ENCODE measurements at regions not wholly inside any gene's neighbourhood (a gene's known extent, or its start where the extent isn't known, plus 50 kb on each side); places are given as distances from the start of the nearest gene placed in this dataset.

GRCh38 chr10:106457522-106457921 lies 707.0 kb downstream of the SORCS1 start:
- DNase-seq, result no peak

GRCh38 chr10:106454233-106454632 lies 710.3 kb downstream of the SORCS1 start:
- DNase-seq, result no peak

- DNase-seq, result no peak
Observed at GRCh38 chr10:106450966-106451365, 713.5 kb downstream of the SORCS1 start.

GRCh38 chr10:106446920-106447319 lies 717.6 kb downstream of the SORCS1 start:
- DNase-seq, result no peak

GRCh38 chr10:106442223-106442622 lies 722.3 kb downstream of the SORCS1 start:
- no peak for DNase-seq

- DNase-seq, result no peak
Observed at GRCh38 chr10:106440767-106441166, 723.7 kb downstream of the SORCS1 start.

- DNase-seq, result no peak
Observed at GRCh38 chr10:106440355-106440754, 724.2 kb downstream of the SORCS1 start.

GRCh38 chr10:106439366-106439765 lies 725.1 kb downstream of the SORCS1 start:
- no peak for DNase-seq

- DNase-seq, result no peak
Observed at GRCh38 chr10:106438386-106438785, 726.1 kb downstream of the SORCS1 start.

- DNase-seq, result no peak
Observed at GRCh38 chr10:106436123-106436715, 728.3 kb downstream of the SORCS1 start.

GRCh38 chr10:106435081-106435480 lies 729.4 kb downstream of the SORCS1 start:
- no peak for DNase-seq

GRCh38 chr10:106424981-106425380 lies 739.5 kb downstream of the SORCS1 start:
- DNase-seq, result no peak

GRCh38 chr10:106424054-106424453 lies 740.5 kb downstream of the SORCS1 start:
- DNase-seq, result no peak

GRCh38 chr10:106410331-106410730 lies 754.2 kb downstream of the SORCS1 start:
- DNase-seq, result no peak

- no peak for DNase-seq
Observed at GRCh38 chr10:106405141-106405540, 759.4 kb downstream of the SORCS1 start.

GRCh38 chr10:106402458-106402857 lies 762.0 kb downstream of the SORCS1 start:
- no peak for DNase-seq

GRCh38 chr10:106401967-106402366 lies 762.5 kb downstream of the SORCS1 start:
- DNase-seq, result no peak

GRCh38 chr10:106401161-106401560 lies 763.3 kb downstream of the SORCS1 start:
- DNase-seq, result no peak

- DNase-seq, result no peak
Observed at GRCh38 chr10:106399112-106399511, 765.4 kb downstream of the SORCS1 start.

- DNase-seq, result no peak
Observed at GRCh38 chr10:106396192-106396591, 768.3 kb downstream of the SORCS1 start.

GRCh38 chr10:106395041-106395749 lies 769.3 kb downstream of the SORCS1 start:
- no peak for DNase-seq

GRCh38 chr10:106392778-106393177 lies 771.7 kb downstream of the SORCS1 start:
- DNase-seq, result no peak

GRCh38 chr10:106387063-106387462 lies 777.4 kb downstream of the SORCS1 start:
- no peak for DNase-seq

GRCh38 chr10:106384496-106384895 lies 780.0 kb downstream of the SORCS1 start:
- no peak for DNase-seq

GRCh38 chr10:106380706-106381105 lies 783.8 kb downstream of the SORCS1 start:
- DNase-seq, result no peak
